ENCODE measurements at regions not wholly inside any gene's neighbourhood (a gene's known extent, or its start where the extent isn't known, plus 50 kb on each side); places are given as distances from the start of the nearest gene placed in this dataset.

DNA sequence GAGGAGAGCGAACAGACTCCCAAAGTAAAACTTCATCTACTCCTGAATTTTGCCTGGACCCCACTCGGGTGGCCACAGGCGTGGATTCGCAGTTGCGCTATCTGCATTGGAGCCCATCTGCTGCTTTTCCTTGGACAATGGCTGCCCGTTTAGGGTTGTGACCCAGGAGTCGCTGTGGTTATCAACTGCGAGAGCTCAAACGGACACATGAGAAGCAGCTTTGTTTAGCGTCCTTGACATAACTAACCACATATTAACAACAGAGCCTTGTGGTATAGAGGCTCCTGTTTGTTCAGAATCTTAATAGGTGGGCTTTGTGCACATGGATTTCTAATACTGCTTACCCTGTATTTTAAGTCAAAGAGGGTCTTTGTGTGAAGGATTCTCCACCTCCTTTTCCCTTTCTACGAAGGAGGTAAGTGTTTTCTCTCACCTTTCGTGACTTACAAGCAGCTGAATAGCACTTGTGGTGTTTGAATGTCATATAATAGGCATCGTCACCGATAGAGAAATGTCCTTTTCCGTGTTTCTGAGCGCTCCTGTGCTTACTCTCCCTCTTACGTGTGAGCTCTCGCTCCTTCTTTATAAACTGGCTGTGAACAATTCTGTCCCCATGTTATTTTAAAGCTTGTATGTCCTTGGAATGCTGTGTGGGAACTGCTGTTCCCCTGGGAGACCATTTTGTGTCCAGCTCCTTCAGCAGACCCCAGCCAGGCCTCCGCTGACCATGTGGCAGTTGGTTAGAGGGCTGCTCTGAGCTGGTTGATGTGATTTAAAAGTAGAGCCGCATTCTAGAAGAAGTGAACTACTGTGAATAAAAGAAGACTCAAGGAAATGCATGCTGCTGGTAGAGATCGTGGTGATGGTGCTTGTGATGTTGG, 441.4 kb downstream of the RPS6KC1 start:
- H4K20me1 ChIP-seq (ENCODE audit: insufficient read depth, low read length) = no peaks in the 10 kb centered on the region
- H3K79me2 ChIP-seq (ENCODE audit: low read length) = no peaks in the 10 kb centered on the region
- H3K9ac ChIP-seq (ENCODE audit: low read length) = no peak overlapping the region
- H3K4me1 ChIP-seq (ENCODE audit: low read length) = no peaks in the 10 kb centered on the region
- TF ChIP-seq, protein P1, sequence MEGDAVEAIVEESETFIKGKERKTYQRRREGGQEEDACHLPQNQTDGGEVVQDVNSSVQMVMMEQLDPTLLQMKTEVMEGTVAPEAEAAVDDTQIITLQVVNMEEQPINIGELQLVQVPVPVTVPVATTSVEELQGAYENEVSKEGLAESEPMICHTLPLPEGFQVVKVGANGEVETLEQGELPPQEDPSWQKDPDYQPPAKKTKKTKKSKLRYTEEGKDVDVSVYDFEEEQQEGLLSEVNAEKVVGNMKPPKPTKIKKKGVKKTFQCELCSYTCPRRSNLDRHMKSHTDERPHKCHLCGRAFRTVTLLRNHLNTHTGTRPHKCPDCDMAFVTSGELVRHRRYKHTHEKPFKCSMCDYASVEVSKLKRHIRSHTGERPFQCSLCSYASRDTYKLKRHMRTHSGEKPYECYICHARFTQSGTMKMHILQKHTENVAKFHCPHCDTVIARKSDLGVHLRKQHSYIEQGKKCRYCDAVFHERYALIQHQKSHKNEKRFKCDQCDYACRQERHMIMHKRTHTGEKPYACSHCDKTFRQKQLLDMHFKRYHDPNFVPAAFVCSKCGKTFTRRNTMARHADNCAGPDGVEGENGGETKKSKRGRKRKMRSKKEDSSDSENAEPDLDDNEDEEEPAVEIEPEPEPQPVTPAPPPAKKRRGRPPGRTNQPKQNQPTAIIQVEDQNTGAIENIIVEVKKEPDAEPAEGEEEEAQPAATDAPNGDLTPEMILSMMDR (IDR thresholded peaks at IDR 0.05; ENCODE audit: low read depth, low read length) = no peak
- TF ChIP-seq EZH2phosphoT487 (IDR thresholded peaks at IDR 0.05; ENCODE audit: low read depth) = no peak
- no peaks in the 10 kb centered on the region for H3K36me3 ChIP-seq (replicated peaks; ENCODE audit: low read depth, low read length)
- H3K4me2 ChIP-seq (ENCODE audit: low read length) = no peak overlapping the region
- no peak overlapping the region for H3K27ac ChIP-seq (ENCODE audit: low read length)
- no peaks in the 10 kb centered on the region for H3K9me3 ChIP-seq (ENCODE audit: insufficient read depth, low read length)
- H2AFZ ChIP-seq (ENCODE audit: low read depth, low read length) = no peak overlapping the region
- peaks cover 11% of the 10 kb centered on the region; the same call in 1 of the 2 replicates for H3K27me3 ChIP-seq (ENCODE audit: low read depth, low read length)
- no peak overlapping the region for H3K4me3 ChIP-seq (ENCODE audit: low read length)

GRCh38 chr1:213499444-213499843, 448.4 kb downstream of the RPS6KC1 start:
- Histone ChIP-seq H3K4me3 (ENCODE audit: low read length) (no peak overlapping the region), H3K27ac (ENCODE audit: low read length) (no peak overlapping the region), H3K4me2 (ENCODE audit: low read length) (no peak overlapping the region), H3K9ac (ENCODE audit: low read length) (no peak overlapping the region), H3K36me3 (replicated peaks; ENCODE audit: low read depth, low read length) (no peaks in the 10 kb centered on the region), H2AFZ (ENCODE audit: low read depth, low read length) (no peak overlapping the region), H3K9me3 (ENCODE audit: insufficient read depth, low read length) (no peaks in the 10 kb centered on the region), H3K4me1 (ENCODE audit: low read length) (no peaks in the 10 kb centered on the region), H3K27me3 (ENCODE audit: low read depth, low read length) (peaks cover 2% of the 10 kb centered on the region; the same call in 1 of the 2 replicates), H4K20me1 (ENCODE audit: insufficient read depth, low read length) (no peaks in the 10 kb centered on the region), H3K79me2 (ENCODE audit: low read length) (no peaks in the 10 kb centered on the region)
- TF ChIP-seq, protein P1 (IDR thresholded peaks at IDR 0.05; ENCODE audit: low read depth, low read length) = no peak
- no peak for TF ChIP-seq EZH2phosphoT487 (IDR thresholded peaks at IDR 0.05; ENCODE audit: low read depth)

DNA sequence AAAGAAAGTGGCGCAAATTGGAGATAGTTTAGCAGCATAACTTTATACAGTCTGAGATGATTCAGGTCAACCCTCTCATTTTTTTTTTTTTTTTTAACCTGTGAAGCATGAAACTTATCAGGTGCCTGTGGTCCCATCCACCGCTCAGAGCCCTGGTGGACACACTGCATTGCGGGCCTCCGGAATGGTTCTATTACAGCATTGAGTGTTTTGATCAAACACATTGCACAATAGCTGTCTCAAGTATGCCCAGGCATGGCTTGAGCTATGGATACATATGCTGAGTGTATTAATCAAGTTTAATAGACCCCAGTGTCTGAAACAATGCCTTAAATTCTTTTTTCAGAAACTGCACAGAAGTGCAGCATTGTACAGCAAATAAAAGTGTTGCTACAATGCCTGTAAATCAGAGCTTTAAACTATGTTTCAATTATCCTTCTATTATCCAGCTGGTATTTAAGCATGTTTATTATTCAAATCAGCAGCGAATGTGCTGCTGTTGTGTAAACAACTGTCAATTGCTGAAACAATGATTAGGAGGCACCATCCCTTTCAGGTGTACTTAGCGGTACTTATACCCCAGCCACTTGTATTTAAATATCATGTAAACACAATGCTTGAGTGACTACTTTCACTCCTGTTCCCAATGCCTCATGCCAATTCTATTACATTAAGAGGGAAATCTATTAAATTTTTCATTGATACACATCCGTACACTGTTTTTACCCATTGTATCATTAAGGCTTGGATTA, 456.6 kb downstream of the RPS6KC1 start:
- Histone ChIP-seq H3K27ac (ENCODE audit: low read length) (no peak overlapping the region), H3K9ac (ENCODE audit: low read length) (no peak overlapping the region), H3K36me3 (replicated peaks; ENCODE audit: low read depth, low read length) (no peaks in the 10 kb centered on the region), H3K9me3 (ENCODE audit: insufficient read depth, low read length) (no peaks in the 10 kb centered on the region), H3K4me1 (ENCODE audit: low read length) (no peaks in the 10 kb centered on the region), H2AFZ (ENCODE audit: low read depth, low read length) (no peak overlapping the region), H3K4me2 (ENCODE audit: low read length) (no peak overlapping the region), H4K20me1 (ENCODE audit: insufficient read depth, low read length) (no peaks in the 10 kb centered on the region), H3K4me3 (ENCODE audit: low read length) (no peak overlapping the region), H3K27me3 (ENCODE audit: low read depth, low read length) (peaks cover 11% of the 10 kb centered on the region; the same call in 1 of the 2 replicates), H3K79me2 (ENCODE audit: low read length) (no peaks in the 10 kb centered on the region)
- TF ChIP-seq, protein P1 (IDR thresholded peaks at IDR 0.05; ENCODE audit: low read depth, low read length) = no peak
- no peak for TF ChIP-seq EZH2phosphoT487 (IDR thresholded peaks at IDR 0.05; ENCODE audit: low read depth)

GRCh38 chr1:213511173-213511572, 460.1 kb downstream of the RPS6KC1 start:
- Histone ChIP-seq H3K4me1 (ENCODE audit: low read length) (no peaks in the 10 kb centered on the region), H3K9ac (ENCODE audit: low read length) (no peak overlapping the region), H3K36me3 (replicated peaks; ENCODE audit: low read depth, low read length) (no peaks in the 10 kb centered on the region), H3K79me2 (ENCODE audit: low read length) (no peaks in the 10 kb centered on the region), H3K27ac (ENCODE audit: low read length) (no peak overlapping the region), H3K4me3 (ENCODE audit: low read length) (no peak overlapping the region), H3K27me3 (ENCODE audit: low read depth, low read length) (peaks cover 11% of the 10 kb centered on the region; the same call in 1 of the 2 replicates), H2AFZ (ENCODE audit: low read depth, low read length) (no peak overlapping the region), H4K20me1 (ENCODE audit: insufficient read depth, low read length) (no peaks in the 10 kb centered on the region), H3K4me2 (ENCODE audit: low read length) (no peak overlapping the region), H3K9me3 (ENCODE audit: insufficient read depth, low read length) (no peaks in the 10 kb centered on the region)
- TF ChIP-seq EZH2phosphoT487 (IDR thresholded peaks at IDR 0.05; ENCODE audit: low read depth) = no peak
- TF ChIP-seq, protein P1 (IDR thresholded peaks at IDR 0.05; ENCODE audit: low read depth, low read length) = no peak
